Suprapubic skin (tissue), 4 donors: ENCODE measurements at regions not wholly inside any gene's neighbourhood (a gene's known extent, or its start where the extent isn't known, plus 50 kb on each side); places are given as distances from the start of the nearest gene placed in this dataset.

Source experiments
- DNase-seq, 2 donors: peaks; one replicate each; pipeline ENCODE4 v3.0.0-alpha.2; 2019; ENCODE audit warnings: low spot score in 2 of 2
- H3K27ac ChIP-seq: fragments of 200-600 bp; sonication (generic); one replicate; pipeline ENCODE4 v1.5.1; 2019
- H3K27me3 ChIP-seq: fragments of 200-600 bp; sonication (generic); one replicate; pipeline ENCODE4 v1.5.1; 2019
- H3K36me3 ChIP-seq: fragments of 200-600 bp; sonication (generic); one replicate; pipeline ENCODE4 v1.5.1; 2019
- H3K4me1 ChIP-seq: fragments of 200-600 bp; sonication (generic); one replicate; pipeline ENCODE4 v1.5.1; 2019
- H3K4me3 ChIP-seq: fragments of 200-600 bp; sonication (generic); one replicate; pipeline ENCODE4 v1.5.1; 2019; ENCODE audit warnings: mild to moderate bottlenecking
- H3K9me3 ChIP-seq: fragments of 200-600 bp; sonication (generic); one replicate; pipeline ENCODE4 v1.5.1; 2019
- CTCF ChIP-seq, 2 donors: fragments of 200-600 bp in 1 of 2; fragments of 450-650 bp in 1 of 2; sonication (generic) in 1 of 2; IDR thresholded peaks; one replicate each; pipeline ENCODE4 v1.5.1; 2016 to 2019; ENCODE audit warnings: antibody characterized with exemption in 2 of 2, mild to moderate bottlenecking in 1 of 2, moderate library complexity in 1 of 2
- EP300 ChIP-seq: sonication (generic); formaldehyde crosslinking; IDR thresholded peaks from one replicate; pipeline ENCODE4 v1.6.1; 2017; ENCODE audit warnings: antibody characterized with exemption
- POLR2A ChIP-seq, 2 donors: fragments of 450-650 bp; IDR thresholded peaks; one replicate each; pipeline ENCODE4 v1.6.1; 2017; ENCODE audit warnings: antibody characterized with exemption in 2 of 2, mild to moderate bottlenecking in 2 of 2, moderate library complexity in 2 of 2
- POLR2AphosphoS5 ChIP-seq, 3 donors: sonication (generic); formaldehyde crosslinking; IDR thresholded peaks; one replicate each; pipeline ENCODE4 v1.6.1; 2017; ENCODE audit warnings: antibody characterized with exemption in 3 of 3
- WGBS: methylation state at CpG from one replicate; pipeline ENCODE4 v1.1.5; 2018; 5-methylcytosine and 5-hydroxymethylcytosine counted together

GRCh38 chr16:50945171-50945570, 203.3 kb downstream of the CYLD start:
- H3K36me3 ChIP-seq, result no peaks in the 10 kb centered on the region
- DNase-seq, result no peak
- TF ChIP-seq EP300 (no peak), POLR2A (IDR thresholded peaks at IDR 0.05) (no peak), CTCF (IDR thresholded peaks at IDR 0.05) (no peak), POLR2AphosphoS5 (IDR thresholded peaks at IDR 0.05) (no peak)
- H3K4me1 ChIP-seq, result no peaks in the 10 kb centered on the region
- no peak overlapping the region for H3K4me3 ChIP-seq
- WGBS, result 83% methylated on average over 4 of the region's 4 CpGs
- H3K27me3 ChIP-seq, result no peaks in the 10 kb centered on the region
- H3K27ac ChIP-seq, result no peak overlapping the region
- H3K9me3 ChIP-seq, result no peaks in the 10 kb centered on the region

GRCh38 chr16:50944436-50944835, 202.6 kb downstream of the CYLD start:
- no peaks in the 10 kb centered on the region for H3K9me3 ChIP-seq
- TF ChIP-seq EP300 (no peak), POLR2A (IDR thresholded peaks at IDR 0.05) (no peak), CTCF (IDR thresholded peaks at IDR 0.05) (no peak), POLR2AphosphoS5 (IDR thresholded peaks at IDR 0.05) (no peak)
- no peaks in the 10 kb centered on the region for H3K27me3 ChIP-seq
- H3K27ac ChIP-seq, result peak overlapping the region; percentile 18
- 50% methylated on average over 1 of the region's 1 CpG for WGBS
- no peak overlapping the region for H3K4me3 ChIP-seq
- H3K4me1 ChIP-seq, result no peaks in the 10 kb centered on the region
- DNase-seq, result no peak
- H3K36me3 ChIP-seq, result no peaks in the 10 kb centered on the region

GRCh38 chr16:50944033-50944432, 202.1 kb downstream of the CYLD start:
- H3K4me1 ChIP-seq, result no peaks in the 10 kb centered on the region
- WGBS, result 53% methylated on average over 7 of the region's 7 CpGs
- H3K9me3 ChIP-seq, result no peaks in the 10 kb centered on the region
- peak overlapping the region; percentile 18 for H3K27ac ChIP-seq
- H3K36me3 ChIP-seq, result no peaks in the 10 kb centered on the region
- no peak overlapping the region for H3K4me3 ChIP-seq
- H3K27me3 ChIP-seq, result no peaks in the 10 kb centered on the region
- no peak for TF ChIP-seq EP300
- no peak for DNase-seq

GRCh38 chr16:50942143-50942542, 200.3 kb downstream of the CYLD start:
- no peaks in the 10 kb centered on the region for H3K27me3 ChIP-seq
- no peak for DNase-seq
- TF ChIP-seq CTCF (IDR thresholded peaks at IDR 0.05) (no peak), EP300 (no peak), POLR2A (IDR thresholded peaks at IDR 0.05) (no peak), POLR2AphosphoS5 (IDR thresholded peaks at IDR 0.05) (no peak)
- 82% methylated on average over 3 of the region's 3 CpGs for WGBS
- no peak overlapping the region for H3K27ac ChIP-seq
- H3K4me1 ChIP-seq, result no peaks in the 10 kb centered on the region
- no peaks in the 10 kb centered on the region for H3K36me3 ChIP-seq
- no peaks in the 10 kb centered on the region for H3K9me3 ChIP-seq
- no peak overlapping the region for H3K4me3 ChIP-seq

- H3K4me1 ChIP-seq, result no peaks in the 10 kb centered on the region
- no peaks in the 10 kb centered on the region for H3K36me3 ChIP-seq
- 72% methylated on average over 6 of the region's 6 CpGs for WGBS
- no peak overlapping the region for H3K27ac ChIP-seq
- no peaks in the 10 kb centered on the region for H3K9me3 ChIP-seq
- H3K27me3 ChIP-seq, result no peaks in the 10 kb centered on the region
- TF ChIP-seq POLR2A (IDR thresholded peaks at IDR 0.05), result no peak
- no peak for TF ChIP-seq CTCF (IDR thresholded peaks at IDR 0.05)
- no peak for TF ChIP-seq EP300
- no peak for TF ChIP-seq POLR2AphosphoS5 (IDR thresholded peaks at IDR 0.05)
- DNase-seq, result no peak
- no peak overlapping the region for H3K4me3 ChIP-seq
These were observed 199.8 kb downstream of the CYLD start for GRCh38 chr16:50941681-50942080.

GRCh38 chr16:50940275-50940854, 198.5 kb downstream of the CYLD start:
- H3K4me3 ChIP-seq, result no peak overlapping the region
- DNase-seq, result no peak

More at GRCh38 chr16:50940275-50940854, 198.5 kb downstream of the CYLD start:
- Histone ChIP-seq H3K4me1 (no peaks in the 10 kb centered on the region), H3K27me3 (no peaks in the 10 kb centered on the region), H3K36me3 (no peaks in the 10 kb centered on the region), H3K27ac (no peak overlapping the region), H3K9me3 (no peaks in the 10 kb centered on the region)
- TF ChIP-seq CTCF (IDR thresholded peaks at IDR 0.05) (no peak), EP300 (no peak), POLR2A (IDR thresholded peaks at IDR 0.05) (no peak), POLR2AphosphoS5 (IDR thresholded peaks at IDR 0.05) (no peak)
- WGBS, result 80% methylated on average over 1 of the region's 7 CpGs
